GM21737 (cell line): ENCODE measurements at regions not wholly inside any gene's neighbourhood (a gene's known extent, or its start where the extent isn't known, plus 50 kb on each side); places are given as distances from the start of the nearest gene placed in this dataset.

Experiments
- ATAC-seq: cut with Tn5 transposase; IDR thresholded peaks from one replicate; pipeline ENCODE4 v1.9.1; 2021; ENCODE audit warnings: mild to moderate bottlenecking, moderate library complexity; ENCODE audit not compliant: unreplicated experiment

GRCh38 chr6:99867026-99867425 is 127.0 kb downstream of the MCHR2 start:
- ATAC-seq: no peak

DNA sequence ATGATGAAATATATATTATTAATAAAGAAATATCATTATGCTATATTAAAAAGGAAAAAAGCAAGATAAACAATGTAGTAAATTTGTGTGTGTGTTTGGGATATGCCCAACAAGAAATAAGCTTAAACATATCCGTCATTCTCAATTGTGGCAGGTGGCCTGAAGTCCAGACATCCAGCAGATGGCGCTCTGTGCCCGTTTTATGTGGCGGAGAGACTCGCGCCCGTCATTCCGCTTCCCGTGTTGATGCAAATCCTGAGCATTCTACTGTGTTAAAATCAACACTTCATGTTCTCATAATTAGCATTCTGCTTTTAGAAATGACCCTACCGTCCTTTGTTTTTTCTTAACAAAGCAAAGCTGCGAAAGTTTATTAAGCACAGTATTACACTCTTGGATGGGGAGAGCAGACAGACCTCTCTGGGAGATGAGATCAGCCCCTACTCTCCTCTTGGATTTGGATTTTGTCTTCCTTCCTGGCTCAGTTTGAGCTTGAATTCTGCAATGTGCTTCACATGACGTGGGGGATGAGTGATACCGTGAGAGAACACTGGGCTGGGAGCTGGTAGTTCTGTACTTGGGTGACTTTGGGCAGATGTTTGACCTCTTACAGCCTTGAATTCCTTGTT is 125.8 kb downstream of the MCHR2 start:
- peak; percentile 87 for ATAC-seq
